DND-41 (cell line): ENCODE measurements at regions not wholly inside any gene's neighbourhood (a gene's known extent, or its start where the extent isn't known, plus 50 kb on each side); places are given as distances from the start of the nearest gene placed in this dataset.

Experiments
- ATAC-seq: fragments of 200-7000 bp; cut with Tn5 transposase; 3 replicates; pipeline ENCODE4 v1.9.1; 2021; ENCODE audit warnings: low read depth; ENCODE audit not compliant: insufficient read depth
- DNase-seq: peaks from one replicate; pipeline ENCODE4 v3.0.0-alpha.2; 2020
- H2AFZ ChIP-seq: 2 replicates; pipeline ENCODE4 v1.6.0; 2012; ENCODE audit warnings: low read depth, low read length
- H3K27ac ChIP-seq: 2 replicates; pipeline ENCODE4 v1.5.1; 2012; ENCODE audit warnings: low read length, inconsistent platforms
- H3K27me3 ChIP-seq: fragments of 200-600 bp; sonication (generic); 2 replicates; pipeline ENCODE4 v1.6.0; 2012; ENCODE audit warnings: low read length, mild to moderate bottlenecking, inconsistent platforms; ENCODE audit not compliant: insufficient read depth, poor library complexity
- H3K36me3 ChIP-seq: 2 replicates; pipeline ENCODE4 v1.5.1; 2012; ENCODE audit warnings: low read length, inconsistent platforms; ENCODE audit not compliant: insufficient read depth
- H3K4me1 ChIP-seq: 2 replicates; pipeline ENCODE4 v1.5.1; 2012; ENCODE audit warnings: mild to moderate bottlenecking, low read length; ENCODE audit not compliant: insufficient read depth
- H3K4me2 ChIP-seq: 2 replicates; pipeline ENCODE4 v1.6.0; 2012; ENCODE audit warnings: mild to moderate bottlenecking, moderate library complexity, low read length, inconsistent platforms; ENCODE audit not compliant: insufficient read depth
- H3K4me3 ChIP-seq, 2 experiments: fragments of 200-600 bp in 1 of 2; shearing (Covaris generic) in 1 of 2; 2 replicates each; pipeline ENCODE4 v1.5.1; 2012 to 2016; ENCODE audit warnings: inconsistent platforms in 2 of 2, low read length in 2 of 2, mild to moderate bottlenecking in 2 of 2, low read depth in 1 of 2, moderate library complexity in 1 of 2
- H3K79me2 ChIP-seq: 2 replicates; pipeline ENCODE4 v1.6.0; 2012; ENCODE audit warnings: low read length, inconsistent platforms; ENCODE audit not compliant: insufficient read depth
- H3K9ac ChIP-seq: 2 replicates; pipeline ENCODE4 v1.6.0; 2012; ENCODE audit warnings: low read depth, mild to moderate bottlenecking, inconsistent platforms, low read length, moderate library complexity
- H3K9me3 ChIP-seq: 2 replicates; pipeline ENCODE4 v1.5.1; 2012; ENCODE audit warnings: low read length, moderate library complexity, mild to moderate bottlenecking, inconsistent platforms; ENCODE audit not compliant: insufficient read depth, severe bottlenecking
- H4K20me1 ChIP-seq: 2 replicates; pipeline ENCODE4 v1.6.0; 2012; ENCODE audit warnings: low read length; ENCODE audit not compliant: insufficient read depth
- EZH2 ChIP-seq: IDR thresholded peaks from 3 replicates; pipeline ENCODE4 v1.6.1; 2012; ENCODE audit warnings: borderline replicate concordance, low read depth, mild to moderate bottlenecking, moderate library complexity, low read length, inconsistent platforms; ENCODE audit not compliant: severe bottlenecking
- TF ChIP-seq, protein P1 (sequence below): IDR thresholded peaks from 2 replicates; pipeline ENCODE4 v1.5.1; 2012; ENCODE audit warnings: borderline replicate concordance, low read length, moderate library complexity, mild to moderate bottlenecking; ENCODE audit not compliant: poor library complexity, severe bottlenecking; ENCODE audit errors: extremely low read depth

DNA sequence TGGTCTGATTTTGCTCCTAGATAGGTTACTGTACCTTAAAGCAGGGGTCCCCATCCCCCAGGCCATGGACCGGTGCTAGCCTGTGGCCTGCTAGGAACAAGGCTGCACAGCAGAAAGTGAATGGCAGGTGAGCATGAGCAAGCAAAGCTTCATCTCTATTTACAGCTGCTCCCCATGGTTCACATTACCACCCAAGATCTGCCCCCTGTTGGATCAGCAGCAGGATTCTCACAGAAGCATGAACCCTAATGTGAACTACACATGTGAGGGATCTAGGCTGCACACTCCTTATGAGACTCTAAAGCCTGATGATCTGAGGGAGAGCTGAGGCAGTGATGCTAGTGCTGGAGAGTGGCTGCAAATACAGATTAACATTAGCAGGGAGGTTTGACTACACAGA, 78.1 kb downstream of the DRD1 start:
- TF ChIP-seq EZH2, result no peak
- TF ChIP-seq, protein P1, sequence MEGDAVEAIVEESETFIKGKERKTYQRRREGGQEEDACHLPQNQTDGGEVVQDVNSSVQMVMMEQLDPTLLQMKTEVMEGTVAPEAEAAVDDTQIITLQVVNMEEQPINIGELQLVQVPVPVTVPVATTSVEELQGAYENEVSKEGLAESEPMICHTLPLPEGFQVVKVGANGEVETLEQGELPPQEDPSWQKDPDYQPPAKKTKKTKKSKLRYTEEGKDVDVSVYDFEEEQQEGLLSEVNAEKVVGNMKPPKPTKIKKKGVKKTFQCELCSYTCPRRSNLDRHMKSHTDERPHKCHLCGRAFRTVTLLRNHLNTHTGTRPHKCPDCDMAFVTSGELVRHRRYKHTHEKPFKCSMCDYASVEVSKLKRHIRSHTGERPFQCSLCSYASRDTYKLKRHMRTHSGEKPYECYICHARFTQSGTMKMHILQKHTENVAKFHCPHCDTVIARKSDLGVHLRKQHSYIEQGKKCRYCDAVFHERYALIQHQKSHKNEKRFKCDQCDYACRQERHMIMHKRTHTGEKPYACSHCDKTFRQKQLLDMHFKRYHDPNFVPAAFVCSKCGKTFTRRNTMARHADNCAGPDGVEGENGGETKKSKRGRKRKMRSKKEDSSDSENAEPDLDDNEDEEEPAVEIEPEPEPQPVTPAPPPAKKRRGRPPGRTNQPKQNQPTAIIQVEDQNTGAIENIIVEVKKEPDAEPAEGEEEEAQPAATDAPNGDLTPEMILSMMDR, result no peak
- no peaks in the 10 kb centered on the region for H3K79me2 ChIP-seq
- DNase-seq (no peak), ATAC-seq (no peak)
- H3K9me3 ChIP-seq, result no peaks in the 10 kb centered on the region
- H3K4me2 ChIP-seq, result no peak overlapping the region
- no peak overlapping the region for H2AFZ ChIP-seq
- H3K27ac ChIP-seq, result no peak overlapping the region
- H3K27me3 ChIP-seq, result peaks cover 5% of the 10 kb centered on the region
- H3K36me3 ChIP-seq, result no peaks in the 10 kb centered on the region
- H3K4me1 ChIP-seq, result no peaks in the 10 kb centered on the region
- no peak overlapping the region for H3K4me3 ChIP-seq
- H3K9ac ChIP-seq, result no peak overlapping the region
- H4K20me1 ChIP-seq, result no peaks in the 10 kb centered on the region

DNA sequence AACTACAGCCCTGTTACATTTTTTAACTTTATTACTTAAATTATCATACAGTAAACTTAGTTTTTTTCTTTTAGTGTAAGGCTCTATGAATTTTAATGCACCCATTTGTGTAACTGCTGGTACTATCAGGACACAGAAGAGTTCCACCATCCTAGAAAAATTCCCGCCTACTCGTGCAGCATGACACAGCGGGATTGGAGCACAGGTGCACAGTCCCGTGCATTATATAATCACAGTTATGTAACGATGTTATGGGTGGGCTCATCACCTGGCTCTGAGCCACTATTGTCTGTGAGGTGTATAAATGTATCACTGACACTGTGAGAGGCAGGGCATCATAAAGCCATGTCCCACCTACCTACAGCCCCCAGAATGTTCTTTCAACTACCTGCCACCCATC, 80.7 kb downstream of the DRD1 start:
- no peaks in the 10 kb centered on the region for H3K9me3 ChIP-seq
- H3K79me2 ChIP-seq, result no peaks in the 10 kb centered on the region
- no peaks in the 10 kb centered on the region for H4K20me1 ChIP-seq
- H3K36me3 ChIP-seq, result no peaks in the 10 kb centered on the region
- ATAC-seq (no peak), DNase-seq (no peak)
- H2AFZ ChIP-seq, result no peak overlapping the region
- no peak overlapping the region for H3K9ac ChIP-seq
- H3K27ac ChIP-seq, result no peak overlapping the region
- H3K4me2 ChIP-seq, result no peak overlapping the region
- no peaks in the 10 kb centered on the region for H3K4me1 ChIP-seq
- no peak overlapping the region for H3K4me3 ChIP-seq
- H3K27me3 ChIP-seq, result no peaks in the 10 kb centered on the region
- TF ChIP-seq, protein P1, result no peak
- no peak for TF ChIP-seq EZH2

DNA sequence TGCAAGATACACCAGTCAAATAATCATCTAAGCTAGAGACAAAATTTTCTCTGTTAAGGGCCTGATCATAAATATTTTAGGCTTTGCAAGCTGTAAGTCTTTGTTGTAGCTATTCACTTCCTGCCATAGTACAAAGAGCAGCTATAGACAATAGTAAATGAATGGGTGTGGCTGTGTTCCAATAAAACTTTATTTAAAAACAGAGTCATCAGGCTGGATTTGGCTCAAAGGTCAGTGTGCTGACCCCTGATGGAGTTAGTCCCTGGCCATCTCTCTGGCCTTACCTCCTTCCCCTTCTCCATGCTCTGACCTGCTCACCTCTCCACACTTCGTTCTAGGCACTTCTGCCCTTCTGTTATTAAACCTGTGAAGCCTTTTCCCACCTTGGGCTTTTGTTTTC, 86.0 kb downstream of the DRD1 start:
- Histone ChIP-seq H2AFZ (no peak overlapping the region), H3K4me3 (no peak overlapping the region), H3K4me2 (no peak overlapping the region), H4K20me1 (no peaks in the 10 kb centered on the region), H3K27me3 (no peaks in the 10 kb centered on the region), H3K4me1 (no peaks in the 10 kb centered on the region), H3K9me3 (no peaks in the 10 kb centered on the region), H3K36me3 (no peaks in the 10 kb centered on the region), H3K9ac (no peak overlapping the region), H3K79me2 (no peaks in the 10 kb centered on the region), H3K27ac (no peak overlapping the region)
- TF ChIP-seq, protein P1, result no peak
- no peak for TF ChIP-seq EZH2
- ATAC-seq, result no peak
- no peak for DNase-seq

DNA sequence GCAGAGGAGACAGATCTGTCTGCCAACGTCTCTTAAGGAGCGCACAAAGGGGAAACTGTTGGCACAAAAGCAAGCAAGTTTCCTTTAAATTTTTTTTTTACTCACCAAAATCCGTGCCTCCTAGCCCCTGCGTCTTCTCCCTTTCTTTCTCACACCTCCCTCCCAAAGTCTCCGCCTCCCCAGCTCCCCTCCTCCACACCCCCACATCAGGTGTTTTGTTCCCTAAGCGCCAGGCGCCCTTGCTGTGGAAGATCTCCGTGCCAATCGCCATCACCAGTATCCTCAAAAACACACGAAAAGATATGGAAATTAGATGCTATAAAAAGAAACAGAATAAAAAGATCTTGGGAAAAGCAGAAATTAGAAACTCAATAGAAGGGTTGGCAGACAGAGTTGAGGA, 87.6 kb downstream of the DRD1 start:
- TF ChIP-seq EZH2, result no peak

More for the DNA sequence above, 87.6 kb downstream of the DRD1 start:
- H3K4me1 ChIP-seq, result no peaks in the 10 kb centered on the region
- no peaks in the 10 kb centered on the region for H3K27me3 ChIP-seq
- ATAC-seq, result no peak
- H3K9me3 ChIP-seq, result no peaks in the 10 kb centered on the region
- H3K4me2 ChIP-seq, result no peak overlapping the region
- no peak overlapping the region for H3K27ac ChIP-seq
- no peaks in the 10 kb centered on the region for H4K20me1 ChIP-seq
- H2AFZ ChIP-seq, result no peak overlapping the region
- H3K79me2 ChIP-seq, result no peaks in the 10 kb centered on the region
- H3K4me3 ChIP-seq, result no peak overlapping the region
- no peak overlapping the region for H3K9ac ChIP-seq
- DNase-seq, result no peak
- no peaks in the 10 kb centered on the region for H3K36me3 ChIP-seq
